ENCODE measurements at regions not wholly inside any gene's neighbourhood (a gene's known extent, or its start where the extent isn't known, plus 50 kb on each side); places are given as distances from the start of the nearest gene placed in this dataset.
"Not testable (repeated sequence)": the region's sequence is repeated elsewhere in the genome, so short reads cannot be mapped to it uniquely, and the experiment has no call there.

DNA sequence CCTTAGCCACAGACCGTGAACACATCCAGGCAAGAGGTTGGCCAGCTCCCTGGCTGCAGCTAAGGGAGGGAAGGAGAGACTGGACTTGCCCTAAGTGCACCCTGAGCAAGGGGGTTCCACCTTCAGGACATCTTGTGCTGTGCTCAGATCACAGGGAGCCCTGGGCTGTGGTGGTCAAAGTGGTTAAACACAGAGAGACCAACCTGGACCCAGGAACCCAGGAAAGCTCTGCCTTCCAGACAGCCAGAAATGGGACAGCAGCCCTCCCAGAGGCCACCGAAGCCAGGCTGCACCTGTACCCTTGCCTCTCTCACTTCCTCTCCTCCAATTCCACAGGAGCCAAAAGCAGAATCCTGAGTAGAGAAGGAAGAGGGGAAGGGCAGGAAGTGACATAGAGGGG, 105.2 kb upstream of the TMEM45B start:
- no peak for DNase-seq (ENCODE audit: low read depth)
- TF ChIP-seq CTCF (conservative IDR thresholded peaks at IDR 0.05; ENCODE audit: low read length): no peak

GRCh38 chr11:129711760-129712159, 103.9 kb upstream of the TMEM45B start:
- H3K4me3 ChIP-seq (ENCODE audit: low read length): no peak overlapping the region
- no peak for DNase-seq (ENCODE audit: low read depth)
- no peak for TF ChIP-seq CTCF (conservative IDR thresholded peaks at IDR 0.05; ENCODE audit: low read length)

More for the DNA sequence above, 105.2 kb upstream of the TMEM45B start:
- H3K4me3 ChIP-seq (ENCODE audit: low read length): no peak overlapping the region

DNA sequence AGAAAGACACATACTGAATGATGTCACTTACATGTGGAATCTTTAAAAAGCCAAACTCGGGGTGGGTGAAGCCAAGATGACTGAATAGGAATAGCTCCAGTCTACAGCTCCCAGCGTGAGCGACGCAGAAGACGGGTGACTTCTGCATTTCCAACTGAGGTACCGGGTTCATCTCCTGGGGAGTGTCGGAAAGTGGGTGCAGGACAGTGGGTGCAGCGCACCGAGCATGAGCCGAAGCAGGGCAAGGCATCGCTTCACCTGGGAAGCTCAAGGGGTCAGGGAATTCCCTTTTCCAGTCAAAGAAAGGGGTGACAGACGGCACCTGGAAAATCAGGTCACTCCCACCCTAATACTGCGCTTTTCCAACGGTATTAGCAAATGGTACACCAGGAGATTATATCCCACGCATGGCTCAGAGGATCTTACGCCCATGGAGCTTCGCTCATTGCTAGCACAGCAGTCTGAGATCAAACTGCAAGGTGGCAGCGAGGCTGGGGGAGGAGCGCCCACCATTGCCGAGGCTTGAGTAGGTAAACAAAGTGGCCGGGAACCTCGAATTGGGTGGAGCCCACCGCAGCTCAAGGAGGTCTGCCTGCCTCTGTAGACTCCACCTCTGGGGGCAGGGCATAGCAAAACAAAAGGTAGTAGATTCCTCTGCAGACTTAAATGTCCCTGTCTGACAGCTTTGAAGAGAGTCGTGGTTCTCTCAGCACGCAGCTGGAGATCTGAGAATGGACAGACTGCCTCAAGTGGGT, 103.0 kb upstream of the TMEM45B start:
- not testable (repeated sequence) for H3K4me3 ChIP-seq (ENCODE audit: low read length); DNase-seq (ENCODE audit: low read depth)

DNA sequence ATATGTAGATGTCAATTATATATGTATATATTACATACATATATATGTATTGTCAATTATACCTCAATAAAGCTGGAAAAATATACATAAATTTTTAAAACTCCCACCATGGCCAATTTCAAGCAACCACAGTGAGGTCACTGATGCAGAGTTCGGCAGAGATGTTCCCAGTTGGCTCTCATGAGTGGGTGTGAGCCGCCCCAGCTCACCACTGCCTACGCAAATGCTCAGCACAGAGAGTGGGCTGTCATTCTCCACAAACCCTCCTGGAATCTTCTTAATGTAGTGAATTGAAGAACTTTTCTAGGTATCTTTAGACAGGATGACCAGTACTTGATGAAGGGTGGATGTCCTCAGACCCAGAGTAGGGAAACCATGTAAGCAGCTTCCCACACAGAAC, 96.6 kb upstream of the TMEM45B start:
- no peak for TF ChIP-seq CTCF (conservative IDR thresholded peaks at IDR 0.05; ENCODE audit: low read length)
- H3K4me3 ChIP-seq (ENCODE audit: low read length): no peak overlapping the region

GRCh38 chr11:129720156-129720555, 95.5 kb upstream of the TMEM45B start:
- DNase-seq (ENCODE audit: low read depth): no peak
- H3K4me3 ChIP-seq (ENCODE audit: low read length): no peak overlapping the region
- no peak for TF ChIP-seq CTCF (conservative IDR thresholded peaks at IDR 0.05; ENCODE audit: low read length)

More for the DNA sequence above, 96.6 kb upstream of the TMEM45B start:
- no peak for DNase-seq (ENCODE audit: low read depth)

DNA sequence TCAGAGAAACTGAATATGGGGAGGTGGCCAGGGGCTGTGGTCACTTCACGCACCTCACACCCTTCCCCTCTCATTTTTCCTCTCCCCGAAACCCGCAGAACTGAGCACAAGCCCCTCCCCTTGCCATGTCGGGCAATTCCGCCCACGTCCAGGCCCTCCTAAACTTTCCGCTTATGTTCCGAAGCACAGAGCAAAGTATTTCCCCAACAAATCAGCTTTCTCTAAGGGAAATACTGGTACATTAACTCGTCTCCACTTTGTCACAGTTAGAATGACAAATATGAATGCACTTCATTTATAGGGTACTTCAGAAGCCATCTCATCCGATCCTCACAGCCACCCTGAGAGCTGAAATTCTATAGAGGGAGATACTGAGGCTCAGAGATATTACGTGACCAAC, 94.7 kb upstream of the TMEM45B start:
- no peak for TF ChIP-seq CTCF (conservative IDR thresholded peaks at IDR 0.05; ENCODE audit: low read length)
- no peak for DNase-seq (ENCODE audit: low read depth)
- H3K4me3 ChIP-seq (ENCODE audit: low read length): no peak overlapping the region

GRCh38 chr11:129721685-129722084, 94.0 kb upstream of the TMEM45B start:
- DNase-seq (ENCODE audit: low read depth): no peak
- H3K4me3 ChIP-seq (ENCODE audit: low read length): no peak overlapping the region
- TF ChIP-seq CTCF (conservative IDR thresholded peaks at IDR 0.05; ENCODE audit: low read length): no peak

All from AG10803 (cell line).